ENCODE measurements at regions not wholly inside any gene's neighbourhood (a gene's known extent, or its start where the extent isn't known, plus 50 kb on each side); places are given as distances from the start of the nearest gene placed in this dataset.

GRCh38 chr17:71084219-71084618 lies 914.9 kb downstream of the KCNJ2 start:
- Histone ChIP-seq H3K27me3 (no peaks in the 10 kb centered on the region), H3K36me3 (no peaks in the 10 kb centered on the region), H3K4me1 (no peaks in the 10 kb centered on the region), H3K27ac (no peak overlapping the region), H3K4me3 (no peak overlapping the region), H3K9me3 (no peaks in the 10 kb centered on the region)
- TF ChIP-seq, protein P1, sequence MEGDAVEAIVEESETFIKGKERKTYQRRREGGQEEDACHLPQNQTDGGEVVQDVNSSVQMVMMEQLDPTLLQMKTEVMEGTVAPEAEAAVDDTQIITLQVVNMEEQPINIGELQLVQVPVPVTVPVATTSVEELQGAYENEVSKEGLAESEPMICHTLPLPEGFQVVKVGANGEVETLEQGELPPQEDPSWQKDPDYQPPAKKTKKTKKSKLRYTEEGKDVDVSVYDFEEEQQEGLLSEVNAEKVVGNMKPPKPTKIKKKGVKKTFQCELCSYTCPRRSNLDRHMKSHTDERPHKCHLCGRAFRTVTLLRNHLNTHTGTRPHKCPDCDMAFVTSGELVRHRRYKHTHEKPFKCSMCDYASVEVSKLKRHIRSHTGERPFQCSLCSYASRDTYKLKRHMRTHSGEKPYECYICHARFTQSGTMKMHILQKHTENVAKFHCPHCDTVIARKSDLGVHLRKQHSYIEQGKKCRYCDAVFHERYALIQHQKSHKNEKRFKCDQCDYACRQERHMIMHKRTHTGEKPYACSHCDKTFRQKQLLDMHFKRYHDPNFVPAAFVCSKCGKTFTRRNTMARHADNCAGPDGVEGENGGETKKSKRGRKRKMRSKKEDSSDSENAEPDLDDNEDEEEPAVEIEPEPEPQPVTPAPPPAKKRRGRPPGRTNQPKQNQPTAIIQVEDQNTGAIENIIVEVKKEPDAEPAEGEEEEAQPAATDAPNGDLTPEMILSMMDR (IDR thresholded peaks at IDR 0.05), result peak in 4 of 6 experiments; percentile 11 to 46 (median 39)
- TF ChIP-seq POLR2A (IDR thresholded peaks at IDR 0.05), result no peak
- DNase-seq, result peak in 1 of 3 donors; percentile 66

DNA sequence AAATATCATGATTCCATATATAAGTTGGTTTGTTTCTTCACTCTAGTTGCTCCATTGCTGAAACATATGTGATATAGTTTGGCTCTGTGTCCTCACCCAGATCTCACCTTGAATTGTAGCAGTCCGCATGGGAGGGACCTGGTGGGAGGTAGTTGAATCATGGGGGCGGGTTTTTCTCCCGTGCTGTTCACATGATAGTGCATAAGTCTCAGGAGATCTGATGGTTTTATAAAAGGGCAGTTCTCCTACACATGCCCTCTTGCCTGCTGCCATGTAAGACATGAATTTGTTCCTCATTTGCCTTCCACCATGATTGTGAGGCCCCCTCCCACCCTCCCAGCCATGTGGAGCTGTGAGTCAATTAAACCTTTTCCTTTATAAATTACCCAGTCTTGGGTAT lies 915.5 kb downstream of the KCNJ2 start:
- Histone ChIP-seq H3K27ac (no peak overlapping the region), H3K9me3 (no peaks in the 10 kb centered on the region), H3K27me3 (no peaks in the 10 kb centered on the region), H3K36me3 (no peaks in the 10 kb centered on the region), H3K4me1 (no peaks in the 10 kb centered on the region), H3K4me3 (no peak overlapping the region)
- no peak for DNase-seq
- no peak for TF ChIP-seq POLR2A (IDR thresholded peaks at IDR 0.05)
- TF ChIP-seq, protein P1 (IDR thresholded peaks at IDR 0.05), result no peak

DNA sequence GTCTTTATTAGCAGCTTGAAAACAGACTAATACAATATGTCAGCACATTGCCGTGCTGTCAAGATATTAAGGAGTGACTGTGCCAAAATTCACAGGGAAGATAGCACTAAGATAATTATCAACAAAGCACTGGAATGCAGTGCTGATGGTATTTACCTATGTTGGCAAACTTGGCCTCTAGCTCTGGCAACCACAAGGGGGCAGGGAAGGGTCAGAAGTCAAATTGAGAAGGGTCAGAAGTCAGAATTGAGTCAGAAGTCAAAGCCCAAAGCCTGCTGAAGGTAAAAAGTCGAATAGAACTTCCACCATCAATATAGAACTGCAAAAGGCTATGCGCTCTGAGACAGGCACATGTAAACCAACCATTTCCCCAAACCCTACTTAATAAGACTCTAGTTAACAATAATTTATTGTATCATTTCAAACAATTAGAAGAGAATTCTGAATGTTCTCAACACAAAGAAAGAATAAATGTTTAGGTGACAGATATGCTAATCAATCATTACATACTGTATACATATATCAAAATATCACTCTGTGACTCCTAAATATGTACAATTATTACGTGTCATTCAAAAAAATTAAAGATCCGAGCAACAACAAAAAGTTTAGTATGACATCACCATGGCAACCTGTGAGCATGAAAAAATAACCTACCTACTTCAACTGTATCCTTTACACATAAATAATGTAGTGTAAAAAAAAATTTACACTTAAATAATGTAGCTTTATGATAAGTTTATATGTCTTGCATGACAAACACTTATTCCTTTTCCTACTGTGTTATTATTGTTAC lies 916.1 kb downstream of the KCNJ2 start:
- no peaks in the 10 kb centered on the region for H3K4me1 ChIP-seq
- no peak overlapping the region for H3K4me3 ChIP-seq
- no peak for TF ChIP-seq POLR2A (IDR thresholded peaks at IDR 0.05)
- TF ChIP-seq, protein P1 (IDR thresholded peaks at IDR 0.05), result peak in 3 of 6 experiments; percentile 45 to 51 (median 48)
- H3K36me3 ChIP-seq, result no peaks in the 10 kb centered on the region
- H3K9me3 ChIP-seq, result no peaks in the 10 kb centered on the region
- H3K27me3 ChIP-seq, result no peaks in the 10 kb centered on the region
- DNase-seq, result peak in 1 of 3 donors; percentile 49
- no peak overlapping the region for H3K27ac ChIP-seq

GRCh38 chr17:71089431-71089830 lies 920.1 kb downstream of the KCNJ2 start:
- no peak for DNase-seq
- Histone ChIP-seq H3K9me3 (no peaks in the 10 kb centered on the region), H3K4me1 (no peaks in the 10 kb centered on the region), H3K36me3 (no peaks in the 10 kb centered on the region), H3K27me3 (no peaks in the 10 kb centered on the region), H3K4me3 (no peak overlapping the region), H3K27ac (no peak overlapping the region)
- TF ChIP-seq POLR2A (IDR thresholded peaks at IDR 0.05), result no peak
- TF ChIP-seq, protein P1 (IDR thresholded peaks at IDR 0.05), result no peak

GRCh38 chr17:71098071-71098470 lies 928.7 kb downstream of the KCNJ2 start:
- TF ChIP-seq, protein P1 (IDR thresholded peaks at IDR 0.05), result no peak
- TF ChIP-seq POLR2A (IDR thresholded peaks at IDR 0.05), result no peak
- H3K27me3 ChIP-seq, result no peaks in the 10 kb centered on the region

More at GRCh38 chr17:71098071-71098470, 928.7 kb downstream of the KCNJ2 start:
- no peaks in the 10 kb centered on the region for H3K36me3 ChIP-seq
- H3K4me3 ChIP-seq, result no peak overlapping the region
- H3K27ac ChIP-seq, result no peak overlapping the region
- no peak for DNase-seq
- H3K9me3 ChIP-seq, result no peaks in the 10 kb centered on the region
- peaks cover 0 to 3% (median 0%) of the 10 kb centered on the region in 4 donors for H3K4me1 ChIP-seq

Data from Peyer's patch (tissue), 4 donors.